Astrocyte (in vitro differentiated cells and primary cell): ENCODE measurements at regions not wholly inside any gene's neighbourhood (a gene's known extent, or its start where the extent isn't known, plus 50 kb on each side); places are given as distances from the start of the nearest gene placed in this dataset.

Experiments
- DNase-seq: peaks from one replicate; pipeline ENCODE4 v3.0.0-alpha.2; 2010; ENCODE audit warnings: low read depth
- FAIRE-seq: peaks from 2 replicates; lab custom pipeline; 2011; peaks lifted over from hg19 to GRCh38; lab: Jason Lieb, UNC
- H2AFZ ChIP-seq: 2 replicates; pipeline ENCODE4 v1.6.0; 2012; ENCODE audit warnings: low read depth, low read length, inconsistent platforms
- H3K27ac ChIP-seq: 2 replicates; pipeline ENCODE4 v1.5.1; 2011; ENCODE audit warnings: low read depth, low read length, inconsistent platforms
- H3K27me3 ChIP-seq: 2 replicates; pipeline ENCODE4 v1.6.0; 2011; ENCODE audit warnings: low read length, inconsistent platforms; ENCODE audit not compliant: insufficient read depth
- H3K36me3 ChIP-seq: 2 replicates; pipeline ENCODE4 v1.5.1; 2011; ENCODE audit warnings: low read length, inconsistent platforms; ENCODE audit not compliant: insufficient read depth
- H3K4me1 ChIP-seq: 2 replicates; pipeline ENCODE4 v1.5.1; 2011; ENCODE audit warnings: low read length, inconsistent platforms; ENCODE audit not compliant: insufficient read depth
- H3K4me2 ChIP-seq: 2 replicates; pipeline ENCODE4 v1.6.0; 2012; ENCODE audit warnings: low read length, inconsistent platforms
- H3K4me3 ChIP-seq: 2 replicates; pipeline ENCODE4 v1.5.1; 2011; ENCODE audit warnings: low read depth, mild to moderate bottlenecking, low read length, inconsistent platforms; ENCODE audit not compliant: insufficient read depth
- H3K79me2 ChIP-seq: 2 replicates; pipeline ENCODE4 v1.6.0; 2012; ENCODE audit warnings: mild to moderate bottlenecking, low read length, inconsistent platforms; ENCODE audit not compliant: insufficient read depth
- H3K9ac ChIP-seq: 2 replicates; pipeline ENCODE4 v1.6.0; 2012; ENCODE audit warnings: mild to moderate bottlenecking, low read length, inconsistent platforms
- H3K9me3 ChIP-seq: 2 replicates; pipeline ENCODE4 v1.5.1; 2012; ENCODE audit warnings: low read depth, mild to moderate bottlenecking, low read length, inconsistent platforms; ENCODE audit not compliant: insufficient read depth
- H4K20me1 ChIP-seq: 2 replicates; pipeline ENCODE4 v1.6.0; 2012; ENCODE audit warnings: low read length, inconsistent platforms; ENCODE audit not compliant: insufficient read depth
- H3K27ac Mint-ChIP-seq: one replicate; pipeline ENCODE4 v1.8.0; 2021; ENCODE audit warnings: mild to moderate bottlenecking, mixed read lengths; ENCODE audit not compliant: unreplicated experiment
- H3K27me3 Mint-ChIP-seq: one replicate; pipeline ENCODE4 v1.8.0; 2021; ENCODE audit warnings: low read depth, mixed read lengths; ENCODE audit not compliant: unreplicated experiment
- H3K36me3 Mint-ChIP-seq: one replicate; pipeline ENCODE4 v1.8.0; 2021; ENCODE audit warnings: low read depth, mixed read lengths; ENCODE audit not compliant: unreplicated experiment
- H3K4me1 Mint-ChIP-seq: one replicate; pipeline ENCODE4 v1.8.0; 2021; ENCODE audit warnings: low read depth, mixed read lengths; ENCODE audit not compliant: unreplicated experiment
- H3K4me3 Mint-ChIP-seq: one replicate; pipeline ENCODE4 v1.8.0; 2021; ENCODE audit warnings: mild to moderate bottlenecking, moderate library complexity, mixed read lengths; ENCODE audit not compliant: unreplicated experiment
- H3K9me3 Mint-ChIP-seq: one replicate; pipeline ENCODE4 v1.8.0; 2021; ENCODE audit warnings: mild to moderate bottlenecking, mixed read lengths; ENCODE audit not compliant: unreplicated experiment
- EZH2 ChIP-seq: IDR thresholded peaks from 2 replicates; pipeline ENCODE4 v1.6.1; 2012; ENCODE audit warnings: mild to moderate bottlenecking, low read length, inconsistent platforms; ENCODE audit not compliant: insufficient read depth
- TF ChIP-seq, protein P1 (sequence below): IDR thresholded peaks from 2 replicates; pipeline ENCODE4 v1.5.1; 2011; ENCODE audit warnings: low read depth, mild to moderate bottlenecking, inconsistent platforms, low read length, moderate library complexity; ENCODE audit not compliant: insufficient read depth

DNA sequence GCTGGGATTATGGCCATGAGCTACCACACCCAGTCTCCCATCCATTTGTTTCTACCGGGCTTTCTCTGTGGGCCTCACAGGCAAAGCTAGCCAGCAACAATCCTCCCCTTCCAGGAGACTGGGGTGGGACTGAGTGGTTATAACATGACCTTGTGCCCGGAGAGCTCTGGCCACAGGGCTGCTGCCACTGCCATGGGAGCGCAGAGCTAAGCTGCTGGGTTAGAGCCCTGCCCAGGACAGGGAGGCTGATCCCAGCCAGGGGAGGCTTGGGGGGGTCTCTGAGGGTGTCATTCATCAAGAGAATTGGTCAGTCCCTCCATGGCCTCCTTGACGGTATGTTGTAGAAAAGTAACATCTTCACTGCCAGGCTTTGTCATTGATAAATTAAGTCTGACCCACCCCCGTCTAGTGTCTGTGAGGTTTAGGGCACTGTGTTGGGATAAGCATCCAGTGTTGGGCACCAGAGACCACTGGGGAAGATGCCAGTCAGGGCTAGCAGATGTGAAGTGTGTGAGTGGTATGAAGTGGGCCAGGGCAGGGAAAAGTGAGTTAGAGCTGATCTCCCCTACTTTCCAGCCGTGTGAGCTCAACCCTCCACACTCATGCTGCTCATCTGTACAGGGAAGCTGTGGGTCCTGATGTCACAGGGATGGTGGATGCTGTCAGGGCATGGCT, 368.4 kb upstream of the HS6ST1 start:
- H3K4me1 Mint-ChIP-seq = no peaks in the 10 kb centered on the region
- H3K79me2 ChIP-seq = no peaks in the 10 kb centered on the region
- no peak overlapping the region for H3K27ac ChIP-seq
- no peak overlapping the region for H3K9ac ChIP-seq
- no peak overlapping the region for H3K27ac Mint-ChIP-seq
- no peak overlapping the region for H3K4me3 ChIP-seq
- no peaks in the 10 kb centered on the region for H3K9me3 Mint-ChIP-seq
- DNase-seq (no peak), FAIRE-seq (no peak)
- H3K9me3 ChIP-seq = no peaks in the 10 kb centered on the region
- H3K36me3 ChIP-seq = no peaks in the 10 kb centered on the region
- TF ChIP-seq, protein P1, sequence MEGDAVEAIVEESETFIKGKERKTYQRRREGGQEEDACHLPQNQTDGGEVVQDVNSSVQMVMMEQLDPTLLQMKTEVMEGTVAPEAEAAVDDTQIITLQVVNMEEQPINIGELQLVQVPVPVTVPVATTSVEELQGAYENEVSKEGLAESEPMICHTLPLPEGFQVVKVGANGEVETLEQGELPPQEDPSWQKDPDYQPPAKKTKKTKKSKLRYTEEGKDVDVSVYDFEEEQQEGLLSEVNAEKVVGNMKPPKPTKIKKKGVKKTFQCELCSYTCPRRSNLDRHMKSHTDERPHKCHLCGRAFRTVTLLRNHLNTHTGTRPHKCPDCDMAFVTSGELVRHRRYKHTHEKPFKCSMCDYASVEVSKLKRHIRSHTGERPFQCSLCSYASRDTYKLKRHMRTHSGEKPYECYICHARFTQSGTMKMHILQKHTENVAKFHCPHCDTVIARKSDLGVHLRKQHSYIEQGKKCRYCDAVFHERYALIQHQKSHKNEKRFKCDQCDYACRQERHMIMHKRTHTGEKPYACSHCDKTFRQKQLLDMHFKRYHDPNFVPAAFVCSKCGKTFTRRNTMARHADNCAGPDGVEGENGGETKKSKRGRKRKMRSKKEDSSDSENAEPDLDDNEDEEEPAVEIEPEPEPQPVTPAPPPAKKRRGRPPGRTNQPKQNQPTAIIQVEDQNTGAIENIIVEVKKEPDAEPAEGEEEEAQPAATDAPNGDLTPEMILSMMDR = no peak
- no peaks in the 10 kb centered on the region for H3K36me3 Mint-ChIP-seq
- no peaks in the 10 kb centered on the region for H4K20me1 ChIP-seq
- no peaks in the 10 kb centered on the region for H3K4me1 ChIP-seq
- H2AFZ ChIP-seq = no peak overlapping the region
- no peak overlapping the region for H3K4me3 Mint-ChIP-seq
- H3K27me3 ChIP-seq = no peaks in the 10 kb centered on the region
- H3K4me2 ChIP-seq = no peak overlapping the region
- H3K27me3 Mint-ChIP-seq = peaks cover 21% of the 10 kb centered on the region

- H3K9ac ChIP-seq = no peak overlapping the region
- H3K79me2 ChIP-seq = no peaks in the 10 kb centered on the region
- TF ChIP-seq, protein P1 = no peak
- TF ChIP-seq EZH2 = no peak
- no peaks in the 10 kb centered on the region for H3K9me3 ChIP-seq
- no peaks in the 10 kb centered on the region for H3K9me3 Mint-ChIP-seq
- no peaks in the 10 kb centered on the region for H3K36me3 Mint-ChIP-seq
- no peaks in the 10 kb centered on the region for H3K36me3 ChIP-seq
- peaks cover 21% of the 10 kb centered on the region for H3K27me3 Mint-ChIP-seq
- no peaks in the 10 kb centered on the region for H3K4me1 ChIP-seq
- H2AFZ ChIP-seq = no peak overlapping the region
- H3K27ac Mint-ChIP-seq = no peak overlapping the region
- H4K20me1 ChIP-seq = no peaks in the 10 kb centered on the region
- DNase-seq (no peak), FAIRE-seq (no peak)
- H3K27ac ChIP-seq = no peak overlapping the region
- H3K4me2 ChIP-seq = no peak overlapping the region
- no peaks in the 10 kb centered on the region for H3K27me3 ChIP-seq
- H3K4me1 Mint-ChIP-seq = no peaks in the 10 kb centered on the region
- H3K4me3 Mint-ChIP-seq = no peak overlapping the region
- no peak overlapping the region for H3K4me3 ChIP-seq
Observed at GRCh38 chr2:128687565-128687964, 368.9 kb upstream of the HS6ST1 start.

DNA sequence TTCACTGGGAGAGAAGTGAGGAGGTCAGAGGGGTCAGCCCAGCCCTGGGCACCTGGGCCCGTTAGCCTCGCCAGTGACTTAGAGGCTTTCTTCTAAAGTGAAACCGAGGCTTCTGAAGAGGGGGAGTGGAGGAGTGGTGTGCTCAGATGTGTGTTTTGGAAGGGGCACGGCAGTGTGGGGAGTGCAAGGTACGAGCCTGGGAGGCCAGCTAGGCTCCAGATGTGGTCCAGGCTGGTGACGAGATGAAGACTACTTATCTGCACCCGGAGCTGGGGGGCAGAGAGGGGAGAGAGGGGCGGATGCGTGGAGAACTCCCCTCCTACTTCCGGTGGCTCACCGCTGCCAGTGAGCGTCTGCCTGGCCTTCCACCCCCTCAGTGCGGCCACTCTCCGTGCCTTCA, 371.3 kb upstream of the HS6ST1 start:
- Mint-ChIP-seq H3K27me3 (peaks cover 29% of the 10 kb centered on the region), H3K36me3 (no peaks in the 10 kb centered on the region), H3K4me3 (no peak overlapping the region), H3K27ac (no peak overlapping the region), H3K9me3 (no peaks in the 10 kb centered on the region), H3K4me1 (no peaks in the 10 kb centered on the region)
- H3K4me2 ChIP-seq = no peak overlapping the region
- H3K4me1 ChIP-seq = no peaks in the 10 kb centered on the region
- FAIRE-seq = no peak
- no peaks in the 10 kb centered on the region for H3K27me3 ChIP-seq
- H3K27ac ChIP-seq = no peak overlapping the region
- H3K4me3 ChIP-seq = no peak overlapping the region
- no peak for DNase-seq
- no peak overlapping the region for H3K9ac ChIP-seq
- H3K79me2 ChIP-seq = no peaks in the 10 kb centered on the region
- H3K9me3 ChIP-seq = no peaks in the 10 kb centered on the region
- H2AFZ ChIP-seq = no peak overlapping the region
- H3K36me3 ChIP-seq = no peaks in the 10 kb centered on the region
- no peak for TF ChIP-seq EZH2
- TF ChIP-seq, protein P1 = no peak
- no peaks in the 10 kb centered on the region for H4K20me1 ChIP-seq
